HG03575 (cell line): ENCODE measurements at regions not wholly inside any gene's neighbourhood (a gene's known extent, or its start where the extent isn't known, plus 50 kb on each side); places are given as distances from the start of the nearest gene placed in this dataset.

Source experiments
- ATAC-seq: cut with Tn5 transposase; IDR thresholded peaks from one replicate; pipeline ENCODE4 v1.9.1; 2021; ENCODE audit not compliant: unreplicated experiment, insufficient number of reproducible peaks, low FRiP score; ENCODE audit errors: extremely low read depth

GRCh38 chr2:207387001-207387571 is 142.7 kb upstream of the CREB1 start:
- ATAC-seq, result no peak

DNA sequence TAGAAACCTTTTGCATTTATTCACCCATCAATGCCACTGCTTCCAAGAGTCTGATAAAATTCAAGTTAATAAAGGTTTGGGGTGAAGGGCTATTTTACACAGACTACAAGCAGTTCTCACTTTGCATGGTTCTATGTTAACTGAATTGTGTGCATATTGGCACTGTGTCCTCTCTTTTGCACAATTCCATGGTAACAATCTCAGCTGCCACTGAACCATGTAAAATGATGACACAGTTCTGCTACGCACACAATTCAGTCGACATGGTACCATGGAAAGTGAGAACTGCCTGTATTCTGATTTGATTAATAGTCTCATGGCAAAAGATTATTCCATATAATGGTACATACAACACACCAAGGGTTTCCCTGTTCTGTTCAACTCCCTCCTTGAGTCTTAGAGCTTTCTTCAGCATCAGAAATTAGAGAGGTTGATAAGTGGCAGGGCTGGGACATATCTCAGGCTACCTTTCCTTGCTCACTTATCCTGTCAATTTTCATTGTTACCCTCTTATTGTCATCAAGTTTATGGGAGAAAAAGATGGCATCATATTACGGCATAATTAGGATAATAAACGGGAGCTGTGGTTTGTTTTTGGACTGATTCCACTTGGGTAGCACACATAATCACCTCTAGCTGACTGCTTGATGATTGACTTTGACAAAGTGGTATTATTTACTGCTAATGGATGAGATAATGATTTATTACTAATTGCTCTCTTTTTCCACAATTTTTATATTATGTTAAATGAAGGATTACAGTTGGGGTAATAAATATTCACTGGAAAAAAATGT is 139.3 kb upstream of the CREB1 start:
- ATAC-seq, result no peak

DNA sequence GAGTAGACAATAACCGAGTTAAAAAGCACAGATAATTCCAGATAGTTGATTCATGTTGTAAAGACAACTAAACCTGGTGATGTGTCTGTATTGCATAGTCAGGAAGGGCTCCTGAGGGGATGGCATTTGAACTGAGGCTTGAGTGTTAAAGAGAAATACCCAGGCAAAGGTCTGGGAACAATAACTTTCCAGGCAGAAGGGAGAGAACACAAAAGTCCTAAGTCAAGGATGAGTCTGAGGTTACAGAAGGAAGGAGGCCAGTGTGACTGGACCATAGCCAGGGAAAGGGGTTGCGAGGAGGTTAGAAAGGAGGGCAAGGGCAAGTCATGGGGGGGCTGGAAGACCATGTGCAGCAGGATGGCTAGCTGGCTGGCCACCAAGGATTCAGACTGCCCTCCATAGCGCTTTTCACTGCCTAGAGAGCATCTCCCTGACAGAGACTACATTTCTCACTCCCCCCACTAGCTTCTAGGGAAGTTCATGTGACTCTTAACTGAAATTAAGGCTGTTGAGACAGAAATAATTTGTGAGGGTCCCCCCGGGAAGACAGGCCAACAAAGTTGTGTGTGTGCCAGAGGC is 135.5 kb upstream of the CREB1 start:
- no peak for ATAC-seq

DNA sequence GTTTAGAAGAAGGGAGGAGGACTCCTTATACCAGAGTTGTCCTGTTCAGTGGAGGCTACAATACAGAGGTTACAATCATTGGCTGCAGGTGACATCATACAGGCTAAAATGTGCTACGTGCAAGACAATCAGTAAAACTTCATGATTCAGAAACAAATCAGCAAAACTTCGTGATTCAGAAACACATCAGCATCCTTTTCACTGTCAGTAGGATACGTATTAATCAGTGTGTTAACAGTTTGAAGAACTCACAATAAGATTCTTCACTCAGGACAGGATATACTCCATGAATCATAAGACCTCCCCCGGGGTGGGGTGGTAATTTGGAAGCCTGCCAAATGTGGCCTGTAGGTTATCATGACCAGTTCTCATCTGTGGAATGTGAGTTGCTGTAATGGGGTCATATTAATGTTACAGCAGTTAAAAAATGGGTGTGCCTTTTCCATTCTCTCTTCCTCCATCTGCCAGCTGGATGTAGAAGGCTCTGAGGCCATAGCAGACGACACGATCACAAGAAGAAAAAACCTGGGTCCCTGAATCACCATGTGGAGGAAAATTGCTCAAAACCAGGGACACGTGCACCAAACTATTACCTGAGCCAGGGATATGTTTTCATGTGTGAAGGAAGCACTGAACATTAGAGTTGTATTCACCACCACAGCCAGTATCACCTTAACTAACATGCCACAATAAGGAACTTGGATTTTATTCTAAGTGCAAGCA is 134.8 kb upstream of the CREB1 start:
- ATAC-seq, result no peak

DNA sequence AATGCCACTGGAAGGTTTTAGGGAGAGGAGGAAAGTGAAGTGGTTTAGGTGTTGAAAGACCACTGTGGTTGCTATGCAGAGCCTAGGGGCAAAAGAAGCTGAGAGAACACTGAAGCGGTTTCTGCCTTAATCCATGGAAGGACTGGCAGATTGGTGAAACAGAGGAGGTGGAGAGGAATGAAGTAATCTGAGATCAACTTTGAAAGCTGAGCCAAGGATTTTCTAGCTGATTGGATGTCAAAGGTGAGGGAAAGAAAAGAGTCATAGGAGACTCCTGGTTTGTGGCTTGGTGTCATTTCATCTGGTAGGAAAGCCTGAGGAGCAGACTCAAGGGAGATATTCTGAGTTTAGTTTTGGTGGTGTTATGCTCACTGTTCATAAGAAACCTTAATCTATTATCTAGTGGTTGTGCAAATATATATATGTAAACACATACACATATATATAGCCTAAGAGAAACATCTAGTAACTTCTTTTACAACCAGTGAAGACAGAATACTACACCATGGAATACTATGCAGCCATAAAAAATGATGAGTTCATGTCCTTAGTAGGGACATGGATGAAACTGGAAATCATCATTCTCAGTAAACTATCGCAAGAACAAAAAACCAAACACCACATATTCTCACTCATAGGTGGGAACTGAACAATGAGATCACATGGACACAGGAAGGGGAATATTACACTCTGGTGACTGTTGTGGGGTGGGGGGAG is 134.1 kb upstream of the CREB1 start:
- no peak for ATAC-seq

- ATAC-seq, result no peak
Measured at GRCh38 chr2:207397917-207398655, 131.7 kb upstream of the CREB1 start.

DNA sequence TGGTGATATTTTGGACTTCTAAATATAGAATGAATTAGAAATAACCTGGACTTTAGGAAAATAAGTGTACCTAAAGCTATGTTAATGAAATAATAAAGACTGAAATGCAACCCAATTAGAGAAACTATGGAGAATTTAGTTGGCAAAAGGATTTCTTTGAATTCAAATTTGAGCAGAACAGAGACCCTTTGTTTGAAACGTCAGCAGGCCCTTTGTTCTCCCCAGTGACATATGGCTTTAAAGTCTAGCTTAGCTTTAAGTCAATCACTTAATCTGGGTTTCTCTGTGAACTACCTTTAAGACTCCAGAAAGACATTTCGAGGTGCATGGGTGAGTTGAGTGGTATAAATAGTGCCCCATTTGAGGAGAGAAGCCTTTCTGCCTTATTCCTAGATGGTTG is 130.5 kb upstream of the CREB1 start:
- no peak for ATAC-seq

DNA sequence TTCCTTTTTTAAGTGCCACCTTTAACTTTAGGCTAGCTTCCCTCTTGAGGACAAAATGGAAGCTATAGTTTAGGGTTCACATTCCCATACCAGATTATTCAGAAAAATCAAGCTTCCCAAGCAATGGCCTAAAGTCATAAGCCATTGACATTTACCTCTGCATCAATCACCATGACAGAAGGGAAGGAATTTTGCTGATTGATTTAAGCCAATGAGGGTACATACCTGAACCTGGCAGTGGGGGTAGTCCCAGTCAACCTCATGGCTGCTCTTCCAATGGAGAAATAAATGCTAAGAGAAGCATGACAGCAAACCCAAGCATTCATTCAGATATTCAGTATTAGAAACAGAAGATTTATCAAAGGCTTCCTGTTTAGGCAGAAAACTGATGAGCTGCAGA is 128.4 kb upstream of the CREB1 start:
- ATAC-seq, result no peak

- ATAC-seq, result no peak
Measured at GRCh38 chr2:207403141-207403540, 126.6 kb upstream of the CREB1 start.

DNA sequence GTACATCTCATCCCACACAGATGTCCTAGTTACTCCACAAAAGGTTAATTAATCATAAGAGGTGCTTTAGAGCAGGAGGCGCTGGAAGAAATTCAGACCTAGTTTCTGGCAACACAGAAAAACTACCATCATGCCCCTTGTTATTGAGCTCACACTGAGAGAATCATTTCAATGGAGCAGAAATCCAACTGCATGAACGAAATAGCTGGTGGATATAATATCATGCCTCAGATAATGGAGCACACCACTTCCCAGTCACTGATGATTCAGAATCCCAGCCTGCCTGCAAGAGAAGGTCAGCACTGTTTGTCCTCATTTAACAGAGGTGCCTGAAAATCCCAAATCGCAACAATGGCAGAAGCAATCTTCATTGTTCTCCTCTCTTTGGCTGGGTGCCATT is 125.8 kb upstream of the CREB1 start:
- no peak for ATAC-seq

- ATAC-seq, result no peak
Measured at GRCh38 chr2:207405150-207405549, 124.6 kb upstream of the CREB1 start.

GRCh38 chr2:207408086-207408794 is 121.5 kb upstream of the CREB1 start:
- no peak for ATAC-seq

GRCh38 chr2:207409517-207409916 is 120.2 kb upstream of the CREB1 start:
- ATAC-seq, result no peak

- no peak for ATAC-seq
Measured at GRCh38 chr2:207412787-207413310, 116.9 kb upstream of the CREB1 start.

DNA sequence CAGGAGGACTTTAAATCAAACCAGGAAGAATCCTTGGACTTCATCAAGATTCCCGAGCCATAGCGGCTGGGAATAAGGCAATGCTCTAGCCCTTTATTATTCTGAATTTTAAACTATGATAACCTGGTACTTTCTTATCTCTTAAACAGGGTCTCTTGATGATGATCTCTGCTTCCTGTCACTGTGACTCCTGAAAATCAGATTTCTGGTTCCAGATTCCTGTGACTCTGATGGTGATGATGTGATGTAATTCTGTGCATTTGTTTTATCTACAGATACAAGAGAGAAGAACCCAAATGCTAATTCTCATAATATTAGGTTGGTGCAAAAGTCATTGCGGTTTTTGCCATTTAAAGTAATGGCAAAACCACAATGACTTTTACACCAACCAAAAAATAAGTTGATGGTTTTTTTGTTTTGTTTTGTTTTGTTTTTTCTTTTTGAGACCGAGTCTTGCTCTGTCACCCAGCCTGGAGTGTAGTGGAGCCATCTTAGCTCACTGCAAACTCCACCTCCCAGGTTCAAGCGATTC is 116.3 kb upstream of the CREB1 start:
- no peak for ATAC-seq

GRCh38 chr2:207416111-207416510 is 113.7 kb upstream of the CREB1 start:
- no peak for ATAC-seq

DNA sequence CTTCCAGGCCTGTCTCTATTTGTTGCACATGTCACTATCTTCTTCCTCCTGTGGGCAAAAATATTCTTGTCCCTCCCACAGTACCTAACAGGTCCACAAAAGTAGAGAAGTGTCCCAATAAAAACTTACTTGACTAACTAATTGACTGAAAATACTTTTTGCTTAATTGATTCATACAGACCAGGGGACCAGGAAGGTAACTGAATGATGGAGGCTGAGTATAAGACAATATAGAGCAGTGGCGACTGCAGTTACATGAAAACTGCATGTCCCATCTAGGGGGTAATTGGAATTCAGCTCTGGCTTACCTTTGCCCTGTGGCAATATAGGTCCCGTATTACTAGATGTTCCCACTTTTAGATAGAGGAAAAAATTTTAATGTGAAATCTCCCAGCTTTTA is 112.9 kb upstream of the CREB1 start:
- ATAC-seq, result no peak

GRCh38 chr2:207417301-207417718 is 112.5 kb upstream of the CREB1 start:
- ATAC-seq, result no peak
